DOHH2 (cell line): ENCODE measurements at regions not wholly inside any gene's neighbourhood (a gene's known extent, or its start where the extent isn't known, plus 50 kb on each side); places are given as distances from the start of the nearest gene placed in this dataset.

Experiments
- EZH2phosphoT487 ChIP-seq: fragments of 200-600 bp; sonication (generic); IDR thresholded peaks from 2 replicates; pipeline ENCODE4 v1.6.1; 2017; ENCODE audit warnings: borderline replicate concordance, mild to moderate bottlenecking, antibody characterized with exemption, low read length, moderate library complexity, mixed read lengths
- TF ChIP-seq, protein P1 (sequence below): fragments of 200-600 bp; sonication (generic); IDR thresholded peaks from one replicate; pipeline ENCODE4 v1.5.1; 2014; ENCODE audit warnings: antibody characterized with exemption, mild to moderate bottlenecking, low read depth, low read length; ENCODE audit not compliant: poor library complexity, severe bottlenecking

DNA sequence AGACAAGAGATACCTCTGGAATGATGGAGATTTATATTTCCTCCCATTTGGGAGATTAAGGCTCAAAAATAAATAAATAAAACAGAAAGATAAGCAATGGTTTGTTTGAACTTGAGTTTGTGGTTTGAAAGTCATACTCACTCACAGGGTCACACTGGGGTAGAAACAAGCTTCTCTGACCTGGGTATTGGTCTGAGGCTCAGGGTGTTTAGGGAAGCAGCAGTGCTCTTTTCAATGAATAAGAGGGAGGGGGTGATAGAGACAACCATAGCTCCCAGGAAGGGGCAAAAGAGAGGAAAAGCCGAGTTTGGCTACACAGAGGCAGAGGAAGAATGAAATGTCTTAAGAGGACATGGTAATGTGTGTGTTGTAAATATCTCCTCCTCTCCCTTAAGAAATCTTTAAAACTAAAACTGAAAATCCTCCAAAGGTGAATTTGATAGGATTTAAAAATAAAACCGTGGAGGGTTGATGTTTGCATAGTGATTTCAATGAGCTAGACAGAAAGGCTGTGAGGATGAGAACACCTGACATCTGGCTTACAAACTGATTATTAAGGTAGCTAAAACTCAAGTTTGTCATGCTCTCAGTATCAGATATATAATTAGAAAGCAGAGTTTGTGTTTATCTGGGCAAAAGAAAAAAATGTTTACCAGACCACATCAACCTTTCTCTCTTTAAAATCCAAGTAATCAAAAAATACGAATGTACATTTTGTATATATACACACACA, 159.9 kb upstream of the TMEFF2 start:
- TF ChIP-seq, protein P1, sequence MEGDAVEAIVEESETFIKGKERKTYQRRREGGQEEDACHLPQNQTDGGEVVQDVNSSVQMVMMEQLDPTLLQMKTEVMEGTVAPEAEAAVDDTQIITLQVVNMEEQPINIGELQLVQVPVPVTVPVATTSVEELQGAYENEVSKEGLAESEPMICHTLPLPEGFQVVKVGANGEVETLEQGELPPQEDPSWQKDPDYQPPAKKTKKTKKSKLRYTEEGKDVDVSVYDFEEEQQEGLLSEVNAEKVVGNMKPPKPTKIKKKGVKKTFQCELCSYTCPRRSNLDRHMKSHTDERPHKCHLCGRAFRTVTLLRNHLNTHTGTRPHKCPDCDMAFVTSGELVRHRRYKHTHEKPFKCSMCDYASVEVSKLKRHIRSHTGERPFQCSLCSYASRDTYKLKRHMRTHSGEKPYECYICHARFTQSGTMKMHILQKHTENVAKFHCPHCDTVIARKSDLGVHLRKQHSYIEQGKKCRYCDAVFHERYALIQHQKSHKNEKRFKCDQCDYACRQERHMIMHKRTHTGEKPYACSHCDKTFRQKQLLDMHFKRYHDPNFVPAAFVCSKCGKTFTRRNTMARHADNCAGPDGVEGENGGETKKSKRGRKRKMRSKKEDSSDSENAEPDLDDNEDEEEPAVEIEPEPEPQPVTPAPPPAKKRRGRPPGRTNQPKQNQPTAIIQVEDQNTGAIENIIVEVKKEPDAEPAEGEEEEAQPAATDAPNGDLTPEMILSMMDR: no peak
- no peak for TF ChIP-seq EZH2phosphoT487
